ENCODE measurements at regions not wholly inside any gene's neighbourhood (a gene's known extent, or its start where the extent isn't known, plus 50 kb on each side); places are given as distances from the start of the nearest gene placed in this dataset.

DNA sequence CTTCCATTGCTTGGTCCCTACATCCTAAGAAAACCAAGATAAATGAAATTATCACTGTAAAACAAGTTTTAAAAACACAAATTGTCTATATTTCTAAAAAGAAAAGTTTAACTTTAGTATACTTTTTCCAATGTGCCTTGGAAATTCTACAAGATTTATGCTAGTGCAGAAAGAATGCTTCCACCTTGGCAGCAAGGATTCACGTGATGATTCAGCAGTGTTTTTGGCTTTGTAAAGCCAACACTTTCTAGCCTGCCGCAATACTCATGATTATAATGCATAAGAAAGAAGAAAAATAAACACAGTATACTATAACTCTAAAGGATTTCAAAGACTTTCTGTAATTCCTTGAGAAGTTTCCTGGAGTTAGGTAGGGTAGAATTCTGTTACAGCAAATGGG, 442.7 kb downstream of the TENT5A start (continued):
- TF ChIP-seq ZNF148 (tag by site-specific recombination; IDR thresholded peaks at IDR 0.05; ENCODE audit: borderline replicate concordance), result no peak
- TF ChIP-seq SP2 (tag by site-specific recombination; IDR thresholded peaks at IDR 0.05), result no peak

GRCh38 chr6:81308577-81309279, 443.8 kb downstream of the TENT5A start:
- H3K9me3 ChIP-seq (ENCODE audit: control insufficient read depth, insufficient read depth, low read depth, low read length), result no peaks in the 10 kb centered on the region
- no peaks in the 10 kb centered on the region for H3K36me3 ChIP-seq (ENCODE audit: control insufficient read depth in 2 of 2, insufficient read depth in 1 of 2, low read length in 2 of 2)
- H3K4me1 ChIP-seq (ENCODE audit: control insufficient read depth, insufficient read depth, low read length), result no peaks in the 10 kb centered on the region
- H3K27ac ChIP-seq (ENCODE audit: extremely low read depth, low read depth, low read length), result no peak overlapping the region
- ChIA-PET POLR2A (no interaction called here), CTCF (interaction anchor here (0.6 kb wide), 1 partner anchor 511 kb away, joined by 6 read pairs; no protein-coding TSS in a partner anchor)
- TF ChIP-seq ZNF449 (tag by site-specific recombination; IDR thresholded peaks at IDR 0.05), result no peak
- no peak for TF ChIP-seq ZBTB10 (tag by site-specific recombination; IDR thresholded peaks at IDR 0.05)
- no peak for TF ChIP-seq TRIM28 (IDR thresholded peaks at IDR 0.05; ENCODE audit: borderline replicate concordance, low read length)
- TF ChIP-seq ZNF747 (tag by site-specific recombination; IDR thresholded peaks at IDR 0.05), result no peak
- TF ChIP-seq ZEB2 (tag by site-specific recombination; IDR thresholded peaks at IDR 0.05), result no peak
- no peak for TF ChIP-seq GFI1B (tag by site-specific recombination; IDR thresholded peaks at IDR 0.05)
- H3K4me3 ChIP-seq (ENCODE audit: low read depth, low read length), result no peak overlapping the region

DNA sequence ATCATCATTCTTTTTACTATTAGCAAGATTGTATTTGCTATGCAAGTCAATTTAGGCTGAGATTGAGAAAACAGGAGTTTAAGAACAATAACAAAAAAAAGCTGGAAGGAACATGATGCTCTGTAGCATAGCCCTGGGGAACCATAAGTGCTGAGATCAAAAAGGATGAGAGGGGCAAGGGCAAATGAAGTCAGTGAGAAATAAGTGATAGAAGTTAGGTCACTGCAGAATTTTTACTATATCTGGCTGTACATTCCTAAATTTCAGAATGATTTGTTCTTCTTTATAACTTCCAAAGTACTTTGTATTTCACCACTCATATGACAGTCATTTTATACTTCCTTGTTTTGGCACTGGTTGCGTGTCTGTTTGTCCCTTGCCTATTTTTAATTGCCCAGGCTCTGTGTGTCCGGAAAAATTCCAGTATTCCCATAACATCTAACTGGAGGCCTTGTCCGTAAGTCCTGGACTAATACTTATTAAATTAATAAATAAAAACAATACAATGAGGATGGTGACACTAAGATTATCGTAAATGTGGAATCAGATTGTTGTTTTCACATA, 444.7 kb downstream of the TENT5A start:
- no peak for TF ChIP-seq ZFHX2 (tag by site-specific recombination; conservative IDR thresholded peaks at IDR 0.05)
- TF ChIP-seq, protein P1, sequence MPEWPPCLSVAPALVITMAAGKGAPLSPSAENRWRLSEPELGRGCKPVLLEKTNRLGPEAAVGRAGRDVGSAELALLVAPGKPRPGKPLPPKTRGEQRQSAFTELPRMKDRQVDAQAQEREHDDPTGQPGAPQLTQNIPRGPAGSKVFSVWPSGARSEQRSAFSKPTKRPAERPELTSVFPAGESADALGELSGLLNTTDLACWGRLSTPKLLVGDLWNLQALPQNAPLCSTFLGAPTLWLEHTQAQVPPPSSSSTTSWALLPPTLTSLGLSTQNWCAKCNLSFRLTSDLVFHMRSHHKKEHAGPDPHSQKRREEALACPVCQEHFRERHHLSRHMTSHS (tag by site-specific recombination; IDR thresholded peaks at IDR 0.05), result no peak
- TF ChIP-seq ZNF521 (tag by site-specific recombination; IDR thresholded peaks at IDR 0.05), result no peak
- no peak for TF ChIP-seq ZNF664 (tag by site-specific recombination; IDR thresholded peaks at IDR 0.05)
- no peak for TF ChIP-seq KLF16 (tag by site-specific recombination; IDR thresholded peaks at IDR 0.05)
- no peak for TF ChIP-seq ZNF404 (tag by site-specific recombination; IDR thresholded peaks at IDR 0.05)
- CTCF ChIA-PET, result interaction anchor here (1.9 kb wide), 1 partner anchor 446 kb away, joined by 4 read pairs; no protein-coding TSS in a partner anchor
- Histone ChIP-seq H3K9me3 (ENCODE audit: control insufficient read depth, insufficient read depth, low read depth, low read length) (no peaks in the 10 kb centered on the region), H3K4me1 (ENCODE audit: control insufficient read depth, insufficient read depth, low read length) (no peaks in the 10 kb centered on the region), H3K4me3 (ENCODE audit: low read depth, low read length) (no peak overlapping the region), H3K36me3 (ENCODE audit: control insufficient read depth in 2 of 2, insufficient read depth in 1 of 2, low read length in 2 of 2) (no peaks in the 10 kb centered on the region), H3K27ac (ENCODE audit: extremely low read depth, low read depth, low read length) (no peak overlapping the region)
- POLR2A ChIA-PET, result no interaction called here
